ENCODE measurements at regions not wholly inside any gene's neighbourhood (a gene's known extent, or its start where the extent isn't known, plus 50 kb on each side); places are given as distances from the start of the nearest gene placed in this dataset.

- no peak overlapping the region for H3K4me2 ChIP-seq (ENCODE audit: low read depth, low read length)
- H4K5ac ChIP-seq (ENCODE audit: low read depth, low read length) = no peak overlapping the region
- H3K4me1 ChIP-seq (ENCODE audit: control insufficient read depth, insufficient read depth, low read length) = peaks cover 3% of the 10 kb centered on the region; the same call in 1 of the 2 replicates
- no peak overlapping the region for H3K23ac ChIP-seq (ENCODE audit: low read depth, low read length)
- no peak overlapping the region for H2BK120ac ChIP-seq (ENCODE audit: low read depth, low read length)
- no peak overlapping the region for H2BK15ac ChIP-seq (ENCODE audit: low read depth, low read length)
- H3K18ac ChIP-seq (ENCODE audit: low read depth, low read length) = no peak overlapping the region
- no peak overlapping the region for H2AFZ ChIP-seq (replicated peaks; ENCODE audit: low read length, poor library complexity)
- H3K79me1 ChIP-seq (ENCODE audit: low read depth in 1 of 2, low read length in 2 of 2) = no peaks in the 10 kb centered on the region
- H4K91ac ChIP-seq (ENCODE audit: insufficient read depth, low read depth, low read length) = no peak overlapping the region
- no peak overlapping the region for H3K56ac ChIP-seq (ENCODE audit: extremely low read depth, insufficient read depth, low read length)
- H3K27ac ChIP-seq (ENCODE audit: insufficient read depth, low read length) = no peak overlapping the region
- no peak for TF ChIP-seq CHD1 (IDR thresholded peaks at IDR 0.05; ENCODE audit: low read depth, low read length)
- TF ChIP-seq SMC3 (IDR thresholded peaks at IDR 0.05; ENCODE audit: low read depth, low read length) = no peak
- TF ChIP-seq RCOR1 (IDR thresholded peaks at IDR 0.05; ENCODE audit: insufficient replicate concordance, low read length) = no peak
- no peak for TF ChIP-seq RFX5 (IDR thresholded peaks at IDR 0.05; ENCODE audit: low read depth, low read length)
- TF ChIP-seq BHLHE40 (IDR thresholded peaks at IDR 0.05; ENCODE audit: low read depth, low read length) = no peak
- no peak for TF ChIP-seq POLR2A (IDR thresholded peaks at IDR 0.05; ENCODE audit: low read depth, low read length)
- TF ChIP-seq CEBPB (IDR thresholded peaks at IDR 0.05; ENCODE audit: low read depth, low read length) = no peak
- TF ChIP-seq CTCF (conservative IDR thresholded peaks at IDR 0.05; ENCODE audit: low read depth, low read length) = no peak
- peaks cover 8% of the 10 kb centered on the region; the same call in 1 of the 2 replicates for H3K27me3 ChIP-seq (ENCODE audit: control insufficient read depth, insufficient read depth, low read length)
- H3K14ac ChIP-seq (replicated peaks; ENCODE audit: low read depth, low read length) = no peak overlapping the region
- no peak overlapping the region for H4K8ac ChIP-seq (ENCODE audit: low read depth in 2 of 2, low read length in 2 of 2)
- no peak overlapping the region for H2AK5ac ChIP-seq (ENCODE audit: low read depth, low read length)
- BruUV-seq (replicated peaks) = no TSS peak
- no peak overlapping the region for H2BK20ac ChIP-seq (ENCODE audit: low read depth, low read length)
- H2BK5ac ChIP-seq (ENCODE audit: low read depth, low read length, poor library complexity, severe bottlenecking) = no peak overlapping the region
- H3K9ac ChIP-seq (ENCODE audit: low read depth, low read length) = no peak overlapping the region
- ChIA-PET CTCF (no interaction called here), POLR2A (ENCODE audit: unreplicated experiment) (no interaction called here)
- no peaks in the 10 kb centered on the region for H3K36me3 ChIP-seq (ENCODE audit: control insufficient read depth, insufficient read depth, low read length)
- H3K9me3 ChIP-seq (ENCODE audit: control insufficient read depth, insufficient read depth, low read length) = no peaks in the 10 kb centered on the region
- H3K4ac ChIP-seq (ENCODE audit: low read depth, low read length) = no peak overlapping the region
- no peaks in the 10 kb centered on the region for H4K20me1 ChIP-seq (ENCODE audit: insufficient read depth, low read length)
- dilution Hi-C loops (cut with HindIII; ENCODE audit: low sequenced_read_pairs, unreplicated experiment) (no loop called here), intact Hi-C loops (cut with micrococcal nuclease) (no loop called here), in situ Hi-C loops (cut with MboI; ENCODE audit: low sequenced_read_pairs) (loop anchor here (5.0 to 25.0 kb wide), 3 partner anchors 314 to 1242 kb away; partner anchors contain the start of gene SHISAL1)
- ATAC-seq (ENCODE audit: low read depth) (no peak), DNase-seq (no peak)
- H2AK9ac ChIP-seq (replicated peaks; ENCODE audit: low read depth, low read length, poor library complexity) = no peak overlapping the region
- no peaks in the 10 kb centered on the region for H3K9me1 ChIP-seq (ENCODE audit: insufficient read depth, low read length)
- no CpG with 5 or more reads among the region's 9 CpGs for WGBS, 2 experiments (ENCODE audit: extremely low coverage in 2 of 2, insufficient read length in 1 of 2)
- no peak overlapping the region for H3K4me3 ChIP-seq (ENCODE audit: insufficient read depth, low read depth, low read length)
Measured at GRCh38 chr22:44628835-44629234, 73.2 kb upstream of the PRR5 start.
